Stimulated activated naive CD4-positive, alpha-beta T cell (primary cell): ENCODE measurements at regions not wholly inside any gene's neighbourhood (a gene's known extent, or its start where the extent isn't known, plus 50 kb on each side); places are given as distances from the start of the nearest gene placed in this dataset.
A peak's percentile ranks its signal among the peaks of the same experiment; 100 is the strongest.

Source experiments
- DNase-seq, 6 experiments: peaks; one replicate each; lab custom pipeline; 2025; lab: John Stamatoyannopoulos, UW

DNA sequence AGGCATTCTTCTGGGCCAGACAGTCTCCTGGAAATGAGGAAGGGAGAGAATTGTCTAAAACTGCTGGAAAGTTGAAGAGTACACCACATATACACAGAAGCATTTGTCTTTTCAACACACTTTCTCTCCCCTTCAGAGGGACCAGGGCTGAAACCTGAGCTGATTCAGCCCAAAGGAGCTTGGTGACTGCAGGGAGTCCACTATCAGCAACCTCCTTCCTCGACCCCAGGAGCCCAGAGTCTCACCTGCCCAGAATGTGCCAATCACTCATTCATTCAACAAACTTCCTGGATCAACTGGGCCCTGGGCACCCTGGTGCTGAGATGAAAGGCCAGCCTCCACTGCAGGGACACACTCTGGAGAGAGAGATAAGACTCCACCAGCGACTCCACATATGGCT, 128.9 kb upstream of the VSTM2B start:
- no peak for DNase-seq

- no peak for DNase-seq
Observed at GRCh38 chr19:29397748-29398147, 128.0 kb upstream of the VSTM2B start.

DNA sequence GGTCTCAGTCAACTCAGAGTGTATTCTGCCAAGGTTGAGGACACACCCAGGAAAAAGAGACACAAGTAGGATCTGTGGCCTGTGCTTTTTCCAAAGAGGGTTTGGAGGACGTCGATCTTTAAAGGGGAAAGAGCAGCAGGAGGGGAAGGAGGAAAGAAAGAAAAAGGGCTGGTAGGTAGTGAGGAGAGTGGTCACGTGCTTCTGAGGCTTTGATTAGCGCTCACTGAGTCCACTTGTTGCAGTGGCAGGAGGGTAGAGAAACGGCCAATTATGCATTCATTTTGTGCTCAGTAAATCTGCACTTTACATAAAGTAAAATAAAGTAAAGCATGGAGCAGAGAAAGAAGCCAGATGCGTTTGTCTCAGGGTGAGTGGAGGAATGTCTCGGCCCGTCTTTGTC, 126.0 kb upstream of the VSTM2B start:
- DNase-seq: no peak

GRCh38 chr19:29400917-29401711, 124.7 kb upstream of the VSTM2B start:
- no peak for DNase-seq

GRCh38 chr19:29401712-29402421, 123.9 kb upstream of the VSTM2B start:
- no peak for DNase-seq

GRCh38 chr19:29402563-29402962, 123.2 kb upstream of the VSTM2B start:
- DNase-seq: no peak

GRCh38 chr19:29404015-29404414, 121.8 kb upstream of the VSTM2B start:
- DNase-seq: no peak

DNA sequence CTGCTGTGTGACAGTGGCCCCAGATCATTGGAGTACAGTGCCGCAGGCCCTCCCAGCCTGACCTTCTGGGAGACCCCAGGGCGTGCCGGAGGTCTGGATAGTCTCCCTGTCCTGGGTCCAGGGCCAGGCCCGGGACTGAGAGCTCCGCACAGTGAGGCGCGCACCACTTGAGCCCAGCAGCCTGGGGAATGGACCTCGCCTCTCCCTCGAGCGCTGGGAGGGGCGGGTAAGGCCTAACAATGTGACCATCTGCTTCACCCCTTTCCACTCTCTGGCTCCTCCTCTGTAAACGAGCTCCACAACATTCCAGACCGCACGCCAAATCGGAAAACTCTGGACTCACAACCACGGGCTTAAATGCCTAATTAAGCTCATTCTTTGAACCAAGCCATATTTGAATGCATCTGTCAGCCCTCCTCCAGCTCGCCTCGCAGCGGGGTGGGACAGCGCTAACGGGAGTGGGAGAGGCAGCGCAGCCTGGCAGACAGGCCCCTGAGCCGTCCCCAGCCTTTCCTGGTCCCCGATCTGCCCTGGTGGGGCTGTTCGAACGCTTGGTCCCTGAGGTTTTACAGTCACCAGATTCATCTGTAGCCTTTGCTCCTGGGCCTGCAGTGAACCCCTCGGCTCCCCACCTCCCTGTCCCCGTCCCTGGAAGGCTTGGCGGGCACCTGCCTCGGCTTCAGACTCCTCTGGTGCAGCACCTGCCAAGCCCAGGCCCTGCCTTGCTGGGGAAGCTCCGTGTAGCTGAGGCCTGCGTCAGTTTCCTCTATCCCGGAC, 120.7 kb upstream of the VSTM2B start:
- peak in 1 of 6 experiments; percentile 1 for DNase-seq

GRCh38 chr19:29405728-29405995, 120.1 kb upstream of the VSTM2B start:
- DNase-seq: no peak

GRCh38 chr19:29409076-29409862, 116.5 kb upstream of the VSTM2B start:
- no peak for DNase-seq

- DNase-seq: no peak
Observed at GRCh38 chr19:29410601-29411000, 115.2 kb upstream of the VSTM2B start.

GRCh38 chr19:29411113-29411581, 114.6 kb upstream of the VSTM2B start:
- no peak for DNase-seq

- no peak for DNase-seq
Observed at GRCh38 chr19:29413435-29413834, 112.4 kb upstream of the VSTM2B start.

DNA sequence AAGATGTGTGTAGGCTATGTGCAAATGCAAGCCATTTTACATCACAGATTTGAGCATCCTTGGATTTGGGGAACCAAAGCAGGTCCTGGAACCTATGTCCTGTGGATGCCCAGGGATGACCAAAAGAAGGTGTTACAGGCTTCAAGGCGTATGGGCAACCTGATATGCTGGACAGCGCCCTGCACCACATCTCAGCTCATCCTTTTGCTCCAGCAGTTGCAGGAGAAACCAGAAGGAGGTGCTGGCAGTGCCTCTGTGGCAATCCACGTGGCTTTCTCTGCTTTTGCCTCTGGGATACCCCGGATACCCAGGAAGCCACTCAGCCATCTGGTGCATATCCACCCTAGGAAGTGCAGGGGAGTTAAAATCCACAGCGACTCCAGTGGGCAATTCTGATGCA, 110.3 kb upstream of the VSTM2B start:
- no peak for DNase-seq

- no peak for DNase-seq
Observed at GRCh38 chr19:29417048-29417447, 108.7 kb upstream of the VSTM2B start.

DNA sequence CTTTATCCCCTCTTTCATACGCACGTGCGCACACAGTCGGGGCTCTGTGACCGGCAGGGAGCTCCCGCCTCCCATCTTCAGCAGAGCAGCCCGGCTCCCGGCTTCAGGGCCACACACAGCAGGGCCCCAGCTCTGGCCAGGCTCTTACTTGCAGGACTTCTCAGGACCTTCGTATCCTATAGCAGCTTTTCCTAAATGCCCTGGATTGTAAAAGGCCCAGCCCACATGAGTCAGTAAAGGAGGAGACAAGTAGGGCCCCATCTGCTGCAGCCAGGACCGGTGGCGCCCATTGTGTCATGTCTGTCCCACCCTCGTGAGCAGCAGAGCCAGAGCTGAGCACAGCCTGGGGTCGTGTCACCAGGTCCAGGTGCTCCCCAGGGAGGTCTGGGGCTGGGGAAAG, 107.6 kb upstream of the VSTM2B start:
- no peak for DNase-seq

DNA sequence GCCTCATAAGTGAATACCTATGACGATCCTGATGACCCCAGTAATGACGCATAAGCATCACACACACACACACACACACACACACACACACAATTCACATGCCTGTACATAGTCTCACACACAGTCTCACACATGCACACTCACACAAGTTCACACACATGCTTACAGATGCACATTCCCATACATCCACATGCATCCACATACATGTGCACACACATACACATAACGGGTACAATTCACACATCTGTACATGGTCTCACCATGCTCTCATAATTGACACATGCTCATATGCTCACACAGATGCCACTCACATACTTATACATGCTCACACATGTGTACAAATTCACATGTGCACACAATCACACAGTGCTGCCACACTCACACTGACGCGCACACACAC, 105.7 kb upstream of the VSTM2B start:
- DNase-seq: no peak

- no peak for DNase-seq
Observed at GRCh38 chr19:29420482-29421195, 105.2 kb upstream of the VSTM2B start.

- no peak for DNase-seq
Observed at GRCh38 chr19:29421196-29421545, 104.6 kb upstream of the VSTM2B start.

- no peak for DNase-seq
Observed at GRCh38 chr19:29422047-29422446, 103.7 kb upstream of the VSTM2B start.

GRCh38 chr19:29422486-29423085, 103.2 kb upstream of the VSTM2B start:
- DNase-seq: no peak
